ENCODE measurements at regions not wholly inside any gene's neighbourhood (a gene's known extent, or its start where the extent isn't known, plus 50 kb on each side); places are given as distances from the start of the nearest gene placed in this dataset.
"Not testable (repeated sequence)": the region's sequence is repeated elsewhere in the genome, so short reads cannot be mapped to it uniquely, and the experiment has no call there.

DNA sequence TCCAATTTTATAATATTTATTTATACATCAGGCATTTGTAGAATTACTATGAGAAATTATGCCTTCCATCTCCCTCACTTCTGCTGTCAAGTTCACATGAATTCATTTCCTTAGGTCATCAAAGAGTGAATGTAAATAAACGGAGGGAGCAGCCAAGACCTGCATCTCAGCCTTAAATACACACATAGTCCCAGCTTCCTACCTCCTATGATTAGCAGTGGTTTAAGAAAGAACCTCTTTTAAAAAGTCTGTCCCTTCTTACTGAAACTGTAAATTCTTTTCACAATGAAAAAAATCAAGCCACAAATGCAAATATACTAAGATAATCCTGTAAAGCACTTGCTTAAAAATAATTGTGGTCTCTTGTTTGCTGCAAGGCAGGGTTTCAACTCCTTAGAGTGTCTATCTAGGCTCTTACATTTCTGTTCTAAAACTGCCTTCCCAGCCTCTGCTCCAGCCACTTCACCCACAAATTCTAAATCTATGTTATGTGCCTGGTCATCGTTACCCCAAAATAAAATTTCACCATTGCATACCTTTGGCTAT, 532.7 kb upstream of the FSHR start:
- no peak for DNase-seq (ENCODE audit: low read depth)

DNA sequence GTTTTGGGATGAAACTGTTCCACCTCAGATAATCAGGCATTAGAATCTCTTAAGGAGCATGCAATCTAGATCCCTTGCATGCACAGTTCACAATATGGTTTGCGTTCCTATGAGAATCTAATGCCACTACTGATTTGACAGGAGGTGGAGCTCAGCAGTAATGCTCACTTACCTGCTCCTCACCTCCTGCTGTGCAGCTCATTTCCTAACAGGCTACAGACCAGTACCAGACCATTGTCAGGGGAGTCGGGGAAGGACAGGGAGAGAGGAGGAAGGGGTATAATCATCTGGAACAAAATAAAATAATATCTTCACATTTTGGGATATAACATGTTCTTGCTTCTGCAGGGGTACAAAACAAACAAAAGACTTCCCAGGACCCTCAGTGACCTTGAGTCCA, 532.0 kb upstream of the FSHR start:
- no peak for DNase-seq (ENCODE audit: low read depth)

DNA sequence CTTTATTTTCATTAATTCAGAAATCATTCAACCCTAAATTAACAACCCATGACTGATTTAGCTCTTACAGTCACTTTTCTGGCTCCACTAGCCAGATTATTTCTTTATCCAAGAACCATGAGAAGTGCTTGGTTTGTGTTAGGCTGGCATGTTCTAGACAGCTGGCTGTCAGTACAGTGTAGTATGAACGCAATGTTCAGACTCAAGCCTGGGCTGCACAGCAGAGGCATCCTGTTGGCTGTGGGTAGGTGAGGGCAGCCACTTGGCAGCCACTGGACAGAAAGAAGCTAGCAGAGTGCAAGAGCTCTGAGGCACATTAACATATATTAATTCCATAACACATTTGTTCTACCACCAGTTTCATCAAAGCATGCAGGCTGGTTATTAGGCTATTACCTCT, 522.9 kb upstream of the FSHR start:
- DNase-seq (ENCODE audit: low read depth), result no peak

DNA sequence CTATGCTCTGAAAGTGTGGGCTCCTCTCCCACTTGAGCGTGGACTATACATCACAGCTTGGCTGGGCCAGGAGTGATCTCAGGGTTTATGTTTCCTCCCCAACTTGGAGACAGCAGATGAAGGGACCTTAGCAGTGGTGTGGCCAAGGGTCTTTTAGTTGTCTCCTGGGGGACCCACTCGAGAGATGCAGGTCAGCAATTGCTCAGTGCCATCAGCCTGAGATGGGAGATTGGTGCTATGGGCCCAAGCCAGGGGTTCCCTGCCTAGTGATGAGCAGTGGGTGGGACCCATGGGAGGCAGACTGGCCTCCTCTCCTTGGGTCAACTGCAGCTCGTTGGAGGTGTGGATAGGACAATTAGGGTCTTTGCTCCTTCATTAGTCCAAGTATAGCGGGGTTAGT, 510.5 kb upstream of the FSHR start:
- no peak for DNase-seq (ENCODE audit: low read depth)

DNA sequence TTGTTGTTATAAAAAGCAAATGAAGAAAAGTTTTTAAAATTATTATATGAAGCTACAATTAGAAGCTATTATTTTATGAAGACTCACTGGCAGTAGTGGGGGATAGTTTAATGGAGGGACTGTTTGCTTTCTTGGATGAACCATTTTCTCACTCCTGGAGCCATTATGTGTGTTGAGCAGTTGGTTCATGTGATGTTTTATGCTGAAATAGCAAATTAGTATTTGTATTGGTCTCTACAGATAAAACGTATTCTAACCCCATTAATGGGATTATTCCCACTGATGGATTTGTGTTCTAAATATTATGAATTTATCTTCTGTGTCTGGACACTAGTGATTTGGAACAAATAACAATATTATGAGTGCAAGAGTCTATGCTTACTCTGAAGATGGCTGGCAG, 507.5 kb upstream of the FSHR start:
- DNase-seq (ENCODE audit: low read depth), result no peak

DNA sequence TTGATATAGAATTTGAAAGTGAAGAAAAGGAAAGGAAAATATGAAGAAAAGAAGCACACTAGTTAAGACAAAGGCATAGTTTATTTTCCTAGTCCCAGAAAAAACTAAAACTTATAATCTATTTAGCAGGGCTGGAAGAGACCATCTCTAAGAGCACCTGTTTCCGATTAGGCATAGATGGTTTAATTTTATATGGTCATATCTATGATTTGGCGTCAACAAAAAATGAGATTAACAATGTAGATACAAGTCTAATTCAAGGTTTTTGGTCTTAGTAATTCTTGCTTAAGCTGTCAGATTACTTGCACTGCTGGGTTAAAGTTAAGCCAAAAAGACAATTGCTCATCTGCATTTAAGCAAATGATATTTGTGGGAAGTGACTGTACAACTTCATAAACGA, 502.5 kb upstream of the FSHR start:
- no peak for DNase-seq (ENCODE audit: low read depth)

DNA sequence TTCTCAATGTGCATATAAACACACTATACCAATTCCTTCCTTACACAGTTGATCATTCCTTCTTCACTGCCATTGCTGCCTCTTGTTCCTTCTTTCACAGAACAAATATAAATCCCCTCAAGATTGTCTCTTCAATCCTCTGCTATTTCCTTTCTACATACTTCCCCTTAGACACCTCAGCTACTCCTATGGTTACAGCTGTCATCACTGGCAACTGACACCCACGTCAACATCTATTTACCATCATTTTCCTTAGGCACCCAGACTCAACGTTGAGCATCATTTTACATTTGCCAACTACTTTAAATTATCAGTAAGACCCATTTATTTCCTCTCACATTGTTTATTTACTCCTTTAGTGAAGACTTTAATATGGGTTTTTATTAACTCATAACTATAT, 488.8 kb upstream of the FSHR start:
- DNase-seq (ENCODE audit: low read depth), result no peak

DNA sequence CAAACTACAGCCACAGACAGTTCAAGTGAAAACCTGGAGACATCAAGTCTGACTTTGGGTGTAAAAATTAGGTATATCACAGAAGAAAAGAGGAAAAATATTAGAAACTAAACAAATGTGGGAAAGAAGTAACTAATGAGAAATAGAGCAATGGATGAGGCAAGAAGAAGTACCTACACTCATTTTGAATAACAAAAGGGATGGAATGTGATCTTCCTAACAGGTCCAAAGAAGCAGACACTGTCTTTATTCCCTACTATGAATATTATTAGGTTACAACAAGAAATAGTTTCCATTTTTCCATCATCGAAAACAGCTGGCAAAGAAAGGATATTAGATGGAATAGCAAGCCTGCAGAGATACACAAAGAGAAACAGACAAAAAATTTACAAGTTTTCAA, 486.3 kb upstream of the FSHR start:
- no peak for DNase-seq (ENCODE audit: low read depth)

DNA sequence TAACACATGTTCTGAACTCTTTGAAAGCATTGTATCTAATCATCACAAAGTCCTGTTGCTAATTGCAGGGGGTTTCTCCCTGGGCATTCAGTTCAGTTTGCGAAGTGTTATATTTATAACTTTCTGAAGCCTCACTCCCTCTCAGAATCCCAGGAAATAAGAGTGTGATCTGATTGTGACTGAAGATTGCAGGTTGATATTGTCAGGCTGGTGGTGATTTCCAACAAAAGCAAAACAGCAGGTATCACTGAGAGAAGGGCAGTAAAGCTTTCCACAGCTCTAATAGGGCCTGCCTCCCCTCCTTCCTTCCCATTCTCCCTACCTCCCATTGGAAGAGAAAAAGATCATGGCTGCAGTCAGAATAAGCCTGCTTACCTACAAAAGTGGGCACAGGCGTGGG, 466.7 kb upstream of the FSHR start:
- DNase-seq (ENCODE audit: low read depth), result no peak

DNA sequence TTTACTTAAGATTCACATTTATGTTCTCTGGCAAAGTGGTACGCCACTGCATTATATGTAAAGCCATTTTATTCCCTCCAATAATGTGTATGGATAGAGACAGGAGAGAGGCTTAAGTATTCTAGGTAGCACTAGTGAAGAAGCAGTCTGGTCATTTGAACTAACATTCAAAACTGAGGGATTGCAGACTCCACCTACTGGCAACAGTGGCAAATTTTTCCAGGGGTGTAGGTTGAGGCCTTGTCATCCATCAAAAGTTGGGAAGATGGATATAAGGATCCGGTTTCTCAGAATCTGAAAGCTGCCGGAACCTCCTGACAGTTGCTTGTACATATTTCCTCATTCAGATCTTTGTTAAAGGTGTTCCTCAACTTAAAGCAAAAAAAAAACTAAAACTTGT, 465.5 kb upstream of the FSHR start:
- DNase-seq (ENCODE audit: low read depth), result peak; percentile 1

DNA sequence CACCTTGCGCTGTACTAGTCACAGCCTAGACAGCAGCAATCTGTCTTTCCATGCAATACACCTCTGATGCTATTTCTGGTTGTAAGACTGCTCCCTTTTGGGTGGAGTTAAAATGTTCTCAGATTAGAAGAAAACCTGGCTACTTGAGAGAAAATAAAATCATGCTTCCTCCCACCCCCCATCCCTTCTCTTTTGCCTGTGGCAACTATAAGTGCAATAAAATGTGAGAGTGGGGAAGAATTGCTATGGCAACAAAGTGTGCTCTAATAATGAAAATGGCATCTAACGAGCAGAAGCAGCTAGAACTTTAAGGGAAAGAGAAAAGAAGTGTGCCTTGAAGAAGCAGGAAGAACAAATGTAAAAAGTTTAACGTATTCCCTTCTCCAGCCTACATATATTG, 464.2 kb upstream of the FSHR start:
- DNase-seq (ENCODE audit: low read depth), result no peak

DNA sequence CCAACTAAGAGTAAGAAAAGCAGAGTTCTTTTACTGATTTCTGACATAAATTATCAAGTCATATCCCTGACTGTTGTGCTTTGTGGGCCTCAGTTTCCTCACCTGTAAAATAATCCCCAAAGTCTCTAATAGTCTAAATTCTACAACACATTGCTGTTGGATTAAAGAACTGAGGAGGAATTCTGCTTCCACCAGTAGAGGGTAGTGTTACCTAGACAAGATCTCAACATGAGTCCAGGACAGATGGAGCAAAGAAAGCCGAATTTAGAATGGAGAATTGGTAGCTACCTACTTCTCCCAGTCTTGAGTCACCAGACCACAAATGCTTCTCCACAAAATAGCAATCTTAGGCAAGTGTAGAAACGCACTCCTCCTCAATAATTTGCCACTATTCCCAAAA, 462.5 kb upstream of the FSHR start:
- peak; percentile 27 for DNase-seq (ENCODE audit: low read depth)

DNA sequence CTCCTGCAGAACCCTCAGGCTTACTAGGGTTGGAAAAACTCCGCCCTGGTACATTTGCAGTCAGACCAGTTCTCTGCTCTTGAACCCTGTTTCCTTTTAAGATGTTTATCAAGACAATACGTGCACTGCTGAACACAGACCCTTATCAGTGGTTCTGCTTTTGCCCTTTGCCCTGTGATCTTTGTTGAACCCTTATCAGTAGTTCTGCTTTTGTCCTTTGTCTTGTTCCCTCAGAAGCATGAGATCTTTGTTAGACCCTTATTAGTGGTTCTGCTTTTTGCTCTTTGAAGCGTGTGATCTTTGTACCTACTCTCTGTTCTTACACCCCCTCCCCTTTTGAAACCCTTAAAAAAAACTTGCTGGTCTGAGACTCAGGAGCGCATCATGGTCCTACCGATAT, 457.5 kb upstream of the FSHR start:
- DNase-seq (ENCODE audit: low read depth), result not testable (repeated sequence)

DNA sequence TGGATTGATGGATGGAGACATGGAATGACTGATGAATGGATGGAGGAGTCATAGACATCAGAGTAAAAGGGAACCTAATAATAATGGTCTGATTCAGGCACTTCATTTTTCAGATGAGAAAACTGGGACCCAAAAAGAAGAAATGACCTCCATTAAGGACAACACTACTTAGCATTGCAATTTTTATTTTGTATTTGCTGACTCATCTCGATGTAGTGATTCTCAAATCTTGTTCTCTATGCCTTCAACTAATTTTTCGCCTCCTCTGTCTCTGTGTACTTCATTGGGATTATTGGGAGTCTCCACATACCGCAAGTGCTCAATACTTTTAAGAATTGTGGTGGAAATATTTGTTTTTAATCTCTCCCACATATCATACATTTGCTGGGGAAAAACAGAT, 446.2 kb upstream of the FSHR start:
- no peak for DNase-seq (ENCODE audit: low read depth)

DNA sequence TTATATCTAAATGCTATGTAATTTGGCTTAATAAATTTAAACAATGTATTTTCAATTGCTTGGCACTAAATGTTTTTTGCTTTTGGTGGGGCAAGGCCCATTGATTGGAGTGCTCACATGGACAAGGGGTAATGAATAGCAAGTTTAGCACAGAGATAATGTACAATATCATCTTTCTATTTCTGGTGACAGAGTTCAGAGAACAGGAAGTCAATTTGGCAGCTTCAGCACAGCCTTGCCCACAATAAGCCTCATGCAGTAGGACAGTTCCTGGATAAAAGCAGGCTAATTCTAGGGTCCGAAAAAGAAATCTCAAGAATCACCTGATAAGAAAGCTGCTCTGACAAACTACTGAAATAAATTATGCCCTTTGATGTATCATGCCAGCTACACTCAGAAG, 443.9 kb upstream of the FSHR start:
- no peak for DNase-seq (ENCODE audit: low read depth)

DNA sequence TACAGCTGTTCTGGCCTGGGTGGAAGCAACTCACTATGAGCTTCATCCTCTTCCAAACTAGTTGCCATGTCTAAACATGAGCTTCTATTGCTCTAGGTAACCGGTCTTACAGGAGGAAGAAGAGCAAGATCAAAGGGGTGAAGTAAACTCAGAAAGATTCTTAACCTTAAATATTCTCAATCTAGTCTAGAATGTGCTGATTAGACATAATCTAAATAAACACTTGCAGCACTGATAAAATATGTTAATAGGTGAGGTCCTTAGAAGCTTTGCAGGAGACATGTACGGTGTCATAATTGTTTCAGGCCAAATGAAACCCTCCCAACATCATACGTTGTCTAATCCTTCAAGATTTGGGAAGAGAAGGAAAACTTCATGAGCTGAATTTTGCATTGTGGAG, 431.6 kb upstream of the FSHR start:
- no peak for DNase-seq (ENCODE audit: low read depth)

DNA sequence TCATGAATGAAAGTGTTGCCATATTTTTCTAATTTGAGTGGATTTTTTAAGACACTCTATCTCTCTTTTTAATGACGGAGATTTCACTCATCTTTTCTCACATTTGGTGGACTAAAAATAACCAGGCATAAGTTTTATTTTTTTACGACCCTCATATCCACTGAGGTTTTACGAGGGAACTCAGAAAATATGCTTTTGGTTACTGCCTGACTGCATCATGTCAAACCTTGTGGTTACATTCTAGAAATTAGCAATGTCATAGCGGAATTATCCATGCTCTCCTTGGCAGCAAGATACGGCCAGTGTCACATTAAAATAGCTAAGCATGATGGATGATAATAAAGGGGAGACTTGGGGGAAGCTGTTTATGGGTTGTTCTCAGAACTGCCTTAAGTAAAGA, 428.6 kb upstream of the FSHR start:
- no peak for DNase-seq (ENCODE audit: low read depth)

DNA sequence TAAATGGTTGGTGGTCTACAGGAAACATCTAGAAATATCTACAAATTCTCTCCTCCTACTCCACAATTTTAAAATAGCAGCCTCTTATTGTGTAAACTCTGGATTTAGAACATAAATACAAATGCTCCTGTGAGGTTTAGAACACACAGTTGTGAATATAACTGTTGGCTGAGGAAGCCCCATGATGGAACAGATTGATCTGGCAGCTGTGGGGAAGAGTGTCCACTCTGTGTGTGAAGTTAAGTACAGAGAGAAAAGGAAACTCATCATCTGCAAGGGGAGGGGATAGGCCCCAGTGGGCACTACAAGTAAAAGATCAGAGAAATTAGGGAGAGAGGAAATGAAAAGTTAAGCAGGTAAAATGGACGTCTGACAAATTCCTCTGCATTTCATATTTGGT, 422.7 kb upstream of the FSHR start:
- DNase-seq (ENCODE audit: low read depth), result no peak

DNA sequence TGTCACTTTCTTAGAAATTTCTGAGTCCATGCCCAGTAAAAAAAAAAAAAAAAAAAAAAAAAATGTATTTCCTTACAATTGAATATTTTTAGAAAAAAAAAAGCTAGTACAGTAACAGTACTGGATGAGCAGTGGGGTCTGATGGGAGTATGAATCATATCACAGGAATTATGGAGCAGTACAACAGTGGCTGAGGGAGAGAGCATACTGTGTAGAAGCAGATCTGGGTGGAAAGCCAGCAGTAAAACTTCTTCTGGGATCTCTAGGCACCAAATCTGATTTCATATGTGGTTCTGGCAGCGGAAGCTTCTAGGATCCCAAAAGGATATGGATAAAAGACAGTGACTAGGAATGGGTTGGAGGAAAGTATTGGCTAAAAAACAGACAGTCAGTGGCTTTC, 414.9 kb upstream of the FSHR start:
- DNase-seq (ENCODE audit: low read depth), result no peak

DNA sequence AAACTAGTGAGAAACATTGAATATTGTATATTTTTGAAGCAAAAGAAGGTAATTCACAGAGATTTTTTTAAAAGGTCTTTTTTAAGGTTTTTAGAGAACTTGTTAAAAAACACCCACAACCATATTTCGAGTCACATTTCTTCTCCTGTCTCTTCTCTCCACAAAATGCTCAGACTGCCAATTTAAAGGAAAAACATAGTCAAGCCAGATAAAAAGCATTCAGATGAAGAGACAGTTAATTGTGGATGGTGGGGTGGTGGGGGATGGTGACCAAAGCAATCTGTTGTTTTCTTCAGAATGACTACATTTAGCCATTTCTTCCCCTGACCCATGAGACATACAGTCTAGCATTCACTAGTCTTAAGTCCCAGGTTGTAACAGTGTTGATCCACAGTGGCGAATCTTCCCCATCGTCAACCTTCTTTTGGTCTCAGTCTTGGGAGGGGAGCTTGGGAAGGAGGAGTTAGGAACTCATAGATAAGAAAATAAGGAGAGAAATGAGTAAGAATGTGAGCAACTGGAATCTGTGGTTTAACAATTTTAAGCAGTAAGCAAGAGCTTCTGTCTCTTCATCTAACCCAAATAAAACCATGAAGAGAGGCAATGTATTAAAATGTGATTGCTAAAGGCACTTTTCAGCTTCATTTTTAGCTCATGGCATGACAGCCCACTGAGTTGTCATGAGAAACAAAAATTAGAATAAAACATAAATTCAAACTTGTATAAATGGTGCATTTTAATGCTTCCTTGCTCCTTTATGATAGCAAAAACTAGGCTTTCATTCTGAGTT, 413.7 kb upstream of the FSHR start:
- no peak for DNase-seq (ENCODE audit: low read depth)

DNA sequence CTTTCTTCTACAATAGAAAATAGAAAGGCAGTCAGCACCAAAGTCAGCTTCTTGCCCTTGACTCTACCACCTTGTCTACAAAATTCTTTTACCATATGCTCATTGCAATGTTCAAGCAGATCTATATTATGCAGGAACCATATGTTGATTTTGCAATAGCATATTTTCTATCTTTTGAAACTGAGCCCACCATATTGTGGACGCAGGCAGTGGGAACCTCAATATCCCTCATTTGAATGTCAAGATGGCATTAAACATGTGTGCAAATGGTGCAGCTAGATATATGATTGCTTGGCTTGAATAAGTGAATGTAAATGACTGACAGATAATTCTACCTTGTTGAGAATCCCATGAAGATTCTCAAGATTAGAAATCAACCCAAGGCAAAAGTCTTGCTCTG, 412.7 kb upstream of the FSHR start:
- DNase-seq (ENCODE audit: low read depth), result no peak

DNA sequence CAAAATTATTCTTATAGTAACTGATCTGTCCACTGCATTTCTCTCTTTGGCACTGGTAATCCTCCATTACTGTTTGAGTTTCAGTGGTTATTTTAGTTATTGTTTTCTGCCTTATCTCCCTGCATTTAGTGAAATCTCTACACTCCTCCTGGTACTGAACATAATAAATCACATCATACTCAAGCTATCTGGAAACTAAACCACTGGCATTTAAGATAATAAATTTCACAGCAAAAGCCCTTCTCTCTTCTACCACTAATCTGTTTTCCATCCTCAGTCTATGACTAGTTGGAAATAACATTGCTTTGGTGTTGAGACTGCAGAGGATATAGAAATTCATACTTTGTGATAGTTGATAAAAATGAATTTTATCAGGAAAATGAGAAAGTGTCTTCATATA, 399.3 kb upstream of the FSHR start:
- DNase-seq (ENCODE audit: low read depth), result no peak

DNA sequence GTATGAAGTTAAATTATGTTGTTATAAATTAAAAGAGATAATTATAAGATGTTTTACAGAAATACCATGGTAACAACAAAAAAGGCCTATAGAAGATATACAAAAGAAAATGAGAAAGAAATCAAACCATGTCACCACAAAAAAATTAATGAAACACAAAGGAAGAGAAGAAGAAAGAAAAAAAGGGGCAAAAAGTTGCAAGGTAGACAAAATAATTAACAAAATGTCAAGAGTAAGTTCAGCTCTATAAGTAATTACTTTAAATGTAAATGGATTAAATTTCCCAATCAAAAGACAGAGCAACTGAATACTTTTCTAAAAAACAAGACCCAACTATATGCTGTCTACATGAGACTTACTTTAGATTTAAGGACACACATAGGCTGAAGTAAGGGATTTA, 378.4 kb upstream of the FSHR start:
- no peak for DNase-seq (ENCODE audit: low read depth)
